ENCODE measurements at regions not wholly inside any gene's neighbourhood (a gene's known extent, or its start where the extent isn't known, plus 50 kb on each side); places are given as distances from the start of the nearest gene placed in this dataset.

DNA sequence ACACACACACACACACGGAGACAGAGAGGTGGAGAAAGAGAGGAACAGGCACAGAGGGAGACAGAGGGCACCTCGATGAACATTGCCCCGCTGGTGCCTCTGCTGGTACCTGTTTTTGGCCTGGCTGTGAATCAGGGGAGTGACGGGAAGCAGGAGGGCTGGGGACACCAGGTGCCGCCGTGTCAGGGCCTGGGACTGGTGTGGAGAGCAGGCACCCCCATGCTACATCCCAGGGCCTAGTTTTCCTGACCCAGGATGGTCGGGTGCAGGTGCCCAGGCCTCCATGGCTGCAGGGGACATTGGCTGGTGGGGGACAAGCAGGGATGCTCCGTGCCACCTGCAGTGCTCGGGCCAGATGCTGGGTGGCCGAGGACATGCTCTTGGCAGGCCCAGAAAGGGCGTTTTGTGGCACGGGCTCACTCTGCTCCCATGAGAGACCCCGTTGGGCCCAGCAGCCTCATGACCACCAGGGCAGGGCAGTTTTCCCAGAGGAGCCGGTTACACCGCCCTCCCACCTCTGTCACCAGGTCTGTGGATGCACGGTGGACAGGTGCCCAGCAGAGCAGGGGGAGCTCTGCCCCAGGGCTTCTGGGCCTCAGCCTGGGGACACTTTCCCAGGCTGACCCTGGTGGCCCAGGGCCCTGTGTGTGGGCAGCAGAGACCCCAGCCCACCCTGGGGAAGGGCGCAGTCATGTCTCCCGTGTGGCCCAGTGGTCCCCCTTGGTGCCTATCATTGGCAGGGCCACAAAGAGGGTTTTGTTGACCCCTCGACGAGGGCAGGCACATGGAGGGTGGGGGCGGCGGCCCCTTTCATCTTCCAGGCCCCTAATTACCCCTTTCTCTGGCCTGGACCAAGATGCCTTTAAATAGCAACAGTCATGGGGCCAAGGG lies 207.5 kb upstream of the RTL1 start:
- no peak for FAIRE-seq
- no peak for DNase-seq (ENCODE audit: insufficient read length, low spot score)
- TF ChIP-seq SPI1 (IDR thresholded peaks at IDR 0.05; ENCODE audit: low read depth, low read length): no peak
- no peak for TF ChIP-seq PAX5 (IDR thresholded peaks at IDR 0.05; ENCODE audit: insufficient read depth, low read length, severe bottlenecking)
- TF ChIP-seq POLR2A (IDR thresholded peaks at IDR 0.05; ENCODE audit: low read depth, low read length): no peak
- TF ChIP-seq POLR2AphosphoS5 (IDR thresholded peaks at IDR 0.05; ENCODE audit: low read depth, low read length): no peak
- no peak for TF ChIP-seq TAF1 (IDR thresholded peaks at IDR 0.05; ENCODE audit: low read depth, low read length)

DNA sequence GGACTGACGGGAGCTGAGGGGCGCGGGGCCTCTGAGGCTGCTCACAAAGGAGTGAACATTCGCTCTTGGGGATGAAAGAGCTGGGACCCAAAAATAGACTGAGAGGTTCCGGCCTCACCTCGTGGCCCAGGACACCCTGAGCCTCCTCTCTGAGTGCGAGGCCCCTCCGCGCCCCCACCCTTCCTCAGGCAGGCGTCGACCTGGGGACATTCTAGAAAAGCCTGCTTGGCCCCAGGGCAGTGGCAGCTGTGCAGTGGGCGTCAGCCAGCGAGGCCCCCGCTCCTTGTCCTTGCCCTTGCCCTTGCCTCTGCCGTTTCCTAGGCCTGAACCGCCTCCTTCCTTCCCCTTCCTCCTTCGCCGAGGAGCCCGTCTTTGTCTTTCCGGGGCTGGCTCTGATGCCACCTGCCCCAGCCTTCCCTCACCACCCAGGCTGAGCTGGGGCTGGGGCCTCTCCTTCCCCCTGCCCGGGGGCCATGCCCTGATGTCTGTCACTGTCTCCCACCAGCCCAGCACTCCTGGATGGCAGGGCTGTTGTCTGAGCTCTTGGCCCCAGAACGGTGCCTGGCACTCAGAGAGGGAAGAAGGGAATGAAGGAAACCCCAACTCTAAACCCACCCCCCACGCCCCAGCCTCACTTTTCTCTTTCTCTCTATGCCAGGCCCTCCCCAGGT lies 208.2 kb upstream of the RTL1 start:
- FAIRE-seq: no peak
- DNase-seq (ENCODE audit: insufficient read length, low spot score): no peak
- TF ChIP-seq TAF1 (IDR thresholded peaks at IDR 0.05; ENCODE audit: low read depth, low read length) (no peak), SPI1 (IDR thresholded peaks at IDR 0.05; ENCODE audit: low read depth, low read length) (no peak), POLR2AphosphoS5 (IDR thresholded peaks at IDR 0.05; ENCODE audit: low read depth, low read length) (no peak), PAX5 (IDR thresholded peaks at IDR 0.05; ENCODE audit: insufficient read depth, low read length, severe bottlenecking) (no peak), POU2F2 (IDR thresholded peaks at IDR 0.05; ENCODE audit: low read depth, low read length) (no peak), POLR2A (IDR thresholded peaks at IDR 0.05; ENCODE audit: low read depth, low read length) (no peak)

DNA sequence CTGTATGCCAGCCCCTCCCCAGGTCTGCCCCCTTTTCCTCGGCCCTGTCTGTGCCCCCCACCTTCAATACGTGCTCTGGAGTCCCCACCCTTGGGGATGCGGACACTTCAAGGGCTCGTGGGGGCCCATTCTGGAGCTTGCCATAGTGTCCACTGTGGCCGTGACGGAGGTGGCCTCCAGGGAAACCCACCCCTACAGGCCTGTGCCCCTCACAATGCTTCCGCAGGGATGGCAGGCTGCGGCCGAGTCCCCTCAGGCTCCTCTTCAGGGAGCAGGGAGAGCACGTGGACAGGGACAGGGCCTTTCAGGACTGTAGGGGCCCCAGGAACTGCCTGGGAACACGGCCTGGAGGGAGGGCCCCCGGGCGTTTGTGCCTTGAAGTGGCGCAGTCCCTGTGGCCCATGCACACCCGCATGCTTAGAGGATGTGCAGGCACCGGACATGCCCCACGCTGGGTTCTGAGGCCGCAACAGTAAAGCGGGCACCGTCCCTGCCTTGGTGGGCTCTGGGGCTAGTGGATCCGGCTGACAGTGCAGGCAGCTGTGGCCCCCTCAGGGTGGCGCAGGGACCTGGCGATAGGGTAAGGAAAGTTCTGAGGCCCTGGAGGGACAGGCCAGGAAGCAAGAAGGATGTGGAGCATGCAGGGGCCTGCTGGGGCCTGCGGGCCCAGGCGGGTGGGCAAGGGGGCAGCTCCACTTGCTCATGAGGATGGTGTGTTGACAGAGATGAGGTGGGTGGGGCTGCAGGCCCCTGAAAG lies 209.0 kb upstream of the RTL1 start:
- no peak for FAIRE-seq
- TF ChIP-seq POLR2A (IDR thresholded peaks at IDR 0.05; ENCODE audit: low read depth, low read length) (no peak), TAF1 (IDR thresholded peaks at IDR 0.05; ENCODE audit: low read depth, low read length) (no peak), SPI1 (IDR thresholded peaks at IDR 0.05; ENCODE audit: low read depth, low read length) (no peak), POLR2AphosphoS5 (IDR thresholded peaks at IDR 0.05; ENCODE audit: low read depth, low read length) (no peak), PAX5 (IDR thresholded peaks at IDR 0.05; ENCODE audit: insufficient read depth, low read length, severe bottlenecking) (no peak), POU2F2 (IDR thresholded peaks at IDR 0.05; ENCODE audit: low read depth, low read length) (no peak)
- no peak for DNase-seq (ENCODE audit: insufficient read length, low spot score)

DNA sequence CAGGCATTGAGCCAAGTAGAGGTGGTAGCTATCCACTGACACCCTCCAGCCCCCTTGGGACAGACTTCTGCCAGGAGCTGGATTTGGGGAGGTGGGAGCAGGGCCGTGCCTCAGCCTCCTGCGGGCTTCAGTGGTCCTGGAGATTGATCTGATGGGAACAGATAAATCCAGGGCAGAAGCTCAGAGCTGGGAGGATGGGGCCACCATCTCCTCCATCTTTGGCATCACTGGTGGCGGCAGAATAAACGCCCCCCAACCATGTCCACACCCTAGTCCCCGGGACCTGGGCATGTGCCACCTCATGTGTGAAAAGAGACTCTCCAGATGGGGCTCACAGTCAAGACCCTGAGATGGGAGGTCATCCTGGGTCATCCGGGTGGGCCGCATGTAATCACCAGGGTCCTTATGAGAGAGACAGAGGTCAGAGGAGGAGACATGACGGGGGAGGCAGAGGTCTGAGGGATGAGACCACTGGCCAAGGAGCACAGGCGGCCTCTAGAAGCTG lies 209.6 kb upstream of the RTL1 start:
- FAIRE-seq (no peak), DNase-seq (ENCODE audit: insufficient read length, low spot score) (no peak)
- TF ChIP-seq TAF1 (IDR thresholded peaks at IDR 0.05; ENCODE audit: low read depth, low read length): no peak
- no peak for TF ChIP-seq PAX5 (IDR thresholded peaks at IDR 0.05; ENCODE audit: insufficient read depth, low read length, severe bottlenecking)
- no peak for TF ChIP-seq SPI1 (IDR thresholded peaks at IDR 0.05; ENCODE audit: low read depth, low read length)
- no peak for TF ChIP-seq POLR2AphosphoS5 (IDR thresholded peaks at IDR 0.05; ENCODE audit: low read depth, low read length)
- TF ChIP-seq POLR2A (IDR thresholded peaks at IDR 0.05; ENCODE audit: low read depth, low read length): no peak
- TF ChIP-seq POU2F2 (IDR thresholded peaks at IDR 0.05; ENCODE audit: low read depth, low read length): no peak

DNA sequence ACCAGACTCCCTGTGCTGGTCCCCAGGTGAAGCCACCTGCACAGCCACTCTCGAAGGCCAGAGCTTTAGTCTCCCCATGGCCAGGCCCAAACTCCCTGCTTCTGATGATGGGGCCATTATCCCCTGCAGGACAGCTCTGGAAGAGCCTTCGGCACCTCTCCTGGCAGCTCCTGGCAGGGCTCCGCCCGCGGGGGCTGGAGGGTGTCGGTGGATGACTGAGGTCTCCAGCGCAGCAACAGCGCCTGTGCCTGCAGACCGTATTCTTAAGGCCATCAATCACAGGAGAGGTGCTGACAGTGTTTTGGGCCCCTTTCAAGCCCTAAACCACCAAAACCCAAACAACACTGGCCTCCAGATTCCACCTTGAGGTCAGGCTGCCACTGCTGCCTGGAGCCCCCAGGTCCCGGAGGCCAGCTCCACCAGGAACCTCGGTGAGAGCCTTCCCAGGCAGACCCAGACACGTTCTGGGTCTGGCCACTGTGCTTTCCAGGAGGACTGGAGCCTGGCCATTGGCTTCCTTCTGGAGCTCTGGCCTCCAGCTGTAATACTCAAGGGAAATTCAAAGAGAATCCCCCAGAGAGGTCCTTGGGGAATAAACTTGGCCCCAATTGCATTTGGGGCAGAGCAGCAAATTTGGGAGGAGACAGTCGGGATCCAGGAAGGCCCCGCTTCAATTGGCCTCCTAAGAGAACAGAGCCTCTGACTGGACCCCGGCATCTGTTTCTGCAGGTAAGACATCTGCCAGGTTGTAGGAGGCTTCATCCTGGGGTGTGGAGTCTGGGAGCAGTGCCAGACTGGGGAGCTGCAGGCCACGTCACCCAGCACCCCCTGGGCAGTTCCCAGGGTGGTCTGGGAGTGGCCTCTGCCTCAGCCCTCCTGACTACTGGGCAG lies 210.6 kb upstream of the RTL1 start:
- no peak for FAIRE-seq
- TF ChIP-seq POLR2AphosphoS5 (IDR thresholded peaks at IDR 0.05; ENCODE audit: low read depth, low read length): no peak
- no peak for TF ChIP-seq TAF1 (IDR thresholded peaks at IDR 0.05; ENCODE audit: low read depth, low read length)
- no peak for TF ChIP-seq SPI1 (IDR thresholded peaks at IDR 0.05; ENCODE audit: low read depth, low read length)
- DNase-seq (ENCODE audit: insufficient read length, low spot score): no peak

DNA sequence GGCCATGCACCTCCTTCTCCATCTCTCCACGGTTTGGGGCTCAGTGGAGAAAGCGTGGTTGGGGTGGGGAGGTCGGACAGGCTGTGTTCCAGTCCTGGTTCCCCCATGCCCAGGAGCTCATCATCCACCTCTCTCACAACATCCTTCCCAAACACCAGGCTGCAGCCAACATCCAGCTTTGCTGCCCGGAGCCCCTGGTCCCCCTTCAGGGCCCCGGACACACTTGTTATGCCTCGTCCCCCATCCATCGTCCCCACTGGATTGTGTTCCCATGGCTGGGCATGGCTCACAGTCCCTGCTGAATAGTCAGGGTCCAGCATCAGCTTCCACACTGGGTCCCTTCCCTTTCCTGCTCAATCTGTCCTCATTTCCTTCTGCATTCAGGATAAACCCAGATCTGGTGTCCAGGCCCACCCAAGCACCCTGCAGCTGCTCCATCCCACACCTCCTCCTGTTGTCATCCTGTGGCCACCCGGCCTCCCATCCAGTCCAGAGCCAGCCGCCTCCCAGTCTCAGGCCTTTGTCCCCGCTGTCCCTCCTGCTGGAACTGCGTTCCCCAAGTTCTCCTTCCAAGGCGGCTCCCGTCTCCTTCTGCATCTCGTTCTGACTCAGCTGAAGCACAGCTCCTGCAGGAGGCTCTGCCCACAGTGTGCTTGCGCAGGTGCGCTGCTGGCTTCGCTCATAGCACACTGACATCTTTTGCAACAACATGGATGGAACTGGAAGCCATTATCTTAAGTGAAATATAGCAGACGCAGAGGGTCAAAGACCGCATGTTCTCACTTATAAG lies 211.4 kb upstream of the RTL1 start:
- no peak for DNase-seq (ENCODE audit: insufficient read length, low spot score)
- no peak for TF ChIP-seq PAX5 (IDR thresholded peaks at IDR 0.05; ENCODE audit: insufficient read depth, low read length, severe bottlenecking)
- no peak for TF ChIP-seq SPI1 (IDR thresholded peaks at IDR 0.05; ENCODE audit: low read depth, low read length)
- TF ChIP-seq POLR2AphosphoS5 (IDR thresholded peaks at IDR 0.05; ENCODE audit: low read depth, low read length): no peak
- no peak for TF ChIP-seq POU2F2 (IDR thresholded peaks at IDR 0.05; ENCODE audit: low read depth, low read length)
- TF ChIP-seq TAF1 (IDR thresholded peaks at IDR 0.05; ENCODE audit: low read depth, low read length): no peak
- no peak for FAIRE-seq

DNA sequence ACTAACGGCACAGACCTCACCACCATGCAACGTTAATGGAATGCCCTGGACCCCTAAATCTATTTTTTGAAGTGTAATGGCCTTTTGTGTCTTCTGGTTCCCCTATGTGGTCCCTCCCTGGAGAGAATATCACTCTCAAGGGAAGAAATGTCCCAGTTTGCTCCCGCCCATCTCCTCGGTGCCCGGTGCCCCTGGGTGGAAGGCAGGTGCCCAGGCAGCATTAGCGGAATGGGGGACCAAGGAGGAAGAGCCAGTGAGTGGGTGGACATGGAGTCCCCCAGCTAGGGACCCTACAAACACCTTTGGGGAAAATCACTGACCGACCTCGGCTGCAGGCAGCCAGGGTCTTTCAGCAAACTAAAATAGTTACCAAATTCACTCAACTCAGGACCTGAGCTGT lies 212.1 kb upstream of the RTL1 start:
- no peak for DNase-seq (ENCODE audit: insufficient read length, low spot score)
- TF ChIP-seq TAF1 (IDR thresholded peaks at IDR 0.05; ENCODE audit: low read depth, low read length) (no peak), POU2F2 (IDR thresholded peaks at IDR 0.05; ENCODE audit: low read depth, low read length) (no peak), POLR2AphosphoS5 (IDR thresholded peaks at IDR 0.05; ENCODE audit: low read depth, low read length) (no peak), SPI1 (IDR thresholded peaks at IDR 0.05; ENCODE audit: low read depth, low read length) (no peak), PAX5 (IDR thresholded peaks at IDR 0.05; ENCODE audit: insufficient read depth, low read length, severe bottlenecking) (no peak), POLR2A (IDR thresholded peaks at IDR 0.05; ENCODE audit: low read depth, low read length) (no peak)
- FAIRE-seq: no peak

DNA sequence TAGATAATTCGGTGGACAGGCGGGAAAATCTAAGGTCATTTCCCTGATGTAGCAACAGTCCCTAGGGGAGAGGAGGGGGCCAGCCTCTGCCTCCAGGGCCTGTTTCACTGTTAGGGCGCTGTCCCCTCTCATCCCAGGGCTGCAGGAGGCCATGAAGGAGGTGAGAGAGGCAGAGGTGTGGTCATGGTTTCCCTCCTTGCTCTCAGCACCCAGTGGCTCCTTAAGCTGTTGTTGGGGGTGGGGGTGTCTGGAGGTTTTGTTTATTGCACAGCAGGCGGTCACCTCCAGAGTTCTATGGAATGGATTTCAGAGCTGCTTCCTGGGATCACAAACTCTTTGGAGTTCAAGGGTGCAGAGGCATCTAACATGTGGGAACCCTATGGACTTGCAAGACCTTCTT lies 212.5 kb upstream of the RTL1 start:
- DNase-seq (ENCODE audit: insufficient read length, low spot score): no peak
- TF ChIP-seq PAX5 (IDR thresholded peaks at IDR 0.05; ENCODE audit: insufficient read depth, low read length, severe bottlenecking) (no peak), SPI1 (IDR thresholded peaks at IDR 0.05; ENCODE audit: low read depth, low read length) (no peak), POLR2A (IDR thresholded peaks at IDR 0.05; ENCODE audit: low read depth, low read length) (no peak), POLR2AphosphoS5 (IDR thresholded peaks at IDR 0.05; ENCODE audit: low read depth, low read length) (no peak), POU2F2 (IDR thresholded peaks at IDR 0.05; ENCODE audit: low read depth, low read length) (no peak), TAF1 (IDR thresholded peaks at IDR 0.05; ENCODE audit: low read depth, low read length) (no peak)
- FAIRE-seq: no peak
